ENCODE measurements at regions not wholly inside any gene's neighbourhood (a gene's known extent, or its start where the extent isn't known, plus 50 kb on each side); places are given as distances from the start of the nearest gene placed in this dataset.

DNA sequence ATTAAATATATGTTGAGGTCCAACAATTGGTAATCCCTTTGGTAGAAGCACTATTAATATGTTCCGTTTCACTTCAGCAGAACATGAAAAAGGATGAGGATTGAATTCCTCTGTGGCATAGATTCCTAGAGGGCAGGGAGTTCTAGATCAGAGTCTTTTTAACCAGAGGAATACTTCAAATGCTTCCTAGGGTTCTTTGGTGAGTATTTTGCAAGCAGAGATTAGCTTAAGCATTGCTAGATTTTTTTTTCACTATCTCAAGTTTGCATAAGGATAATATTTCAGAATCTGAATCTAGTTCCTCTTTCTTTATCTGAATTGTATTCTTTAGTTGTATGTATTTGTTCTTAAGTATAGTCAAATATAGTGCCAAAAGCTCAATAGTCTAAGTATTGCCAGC, 116.6 kb upstream of the ADAMTSL1 start:
- Histone ChIP-seq H3K27ac (no peak overlapping the region), H3K4me1 (no peaks in the 10 kb centered on the region), H3K36me3 (no peaks in the 10 kb centered on the region), H3K9me3 (no peaks in the 10 kb centered on the region), H3K4me3 (no peak overlapping the region), H3K27me3 (no peaks in the 10 kb centered on the region)
- no peak for DNase-seq (ENCODE audit: low spot score in 2 of 2)
- TF ChIP-seq POLR2A (IDR thresholded peaks at IDR 0.05), result no peak
- TF ChIP-seq, protein P1, sequence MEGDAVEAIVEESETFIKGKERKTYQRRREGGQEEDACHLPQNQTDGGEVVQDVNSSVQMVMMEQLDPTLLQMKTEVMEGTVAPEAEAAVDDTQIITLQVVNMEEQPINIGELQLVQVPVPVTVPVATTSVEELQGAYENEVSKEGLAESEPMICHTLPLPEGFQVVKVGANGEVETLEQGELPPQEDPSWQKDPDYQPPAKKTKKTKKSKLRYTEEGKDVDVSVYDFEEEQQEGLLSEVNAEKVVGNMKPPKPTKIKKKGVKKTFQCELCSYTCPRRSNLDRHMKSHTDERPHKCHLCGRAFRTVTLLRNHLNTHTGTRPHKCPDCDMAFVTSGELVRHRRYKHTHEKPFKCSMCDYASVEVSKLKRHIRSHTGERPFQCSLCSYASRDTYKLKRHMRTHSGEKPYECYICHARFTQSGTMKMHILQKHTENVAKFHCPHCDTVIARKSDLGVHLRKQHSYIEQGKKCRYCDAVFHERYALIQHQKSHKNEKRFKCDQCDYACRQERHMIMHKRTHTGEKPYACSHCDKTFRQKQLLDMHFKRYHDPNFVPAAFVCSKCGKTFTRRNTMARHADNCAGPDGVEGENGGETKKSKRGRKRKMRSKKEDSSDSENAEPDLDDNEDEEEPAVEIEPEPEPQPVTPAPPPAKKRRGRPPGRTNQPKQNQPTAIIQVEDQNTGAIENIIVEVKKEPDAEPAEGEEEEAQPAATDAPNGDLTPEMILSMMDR (IDR thresholded peaks at IDR 0.05), result no peak
- no peak for TF ChIP-seq POLR2AphosphoS5 (IDR thresholded peaks at IDR 0.05)
- intact Hi-C loops (cut with DNase I; ENCODE audit: low total_unique reads), result no loop called here

DNA sequence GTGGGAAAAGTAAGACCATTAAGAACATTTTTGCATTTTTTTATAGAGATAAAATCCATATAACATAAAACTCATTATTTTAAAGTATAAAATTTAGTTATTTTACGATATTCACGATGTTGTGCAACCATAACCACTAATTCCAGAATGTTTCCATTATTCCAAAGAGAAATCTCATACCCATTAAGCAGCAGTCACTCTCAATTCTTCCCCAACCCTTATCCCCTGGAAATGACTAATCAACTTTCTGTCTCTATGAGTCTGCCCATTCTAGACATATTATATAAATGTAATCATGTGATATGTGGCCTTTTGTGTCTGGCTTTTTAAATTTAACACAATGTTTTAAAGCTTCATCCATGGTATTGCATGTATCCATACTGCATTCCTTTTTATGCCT, 115.6 kb upstream of the ADAMTSL1 start:
- Histone ChIP-seq H3K36me3 (no peaks in the 10 kb centered on the region), H3K9me3 (no peaks in the 10 kb centered on the region), H3K4me3 (no peak overlapping the region), H3K4me1 (no peaks in the 10 kb centered on the region), H3K27ac (no peak overlapping the region), H3K27me3 (no peaks in the 10 kb centered on the region)
- intact Hi-C loops (cut with DNase I; ENCODE audit: low total_unique reads), result no loop called here
- TF ChIP-seq, protein P1 (IDR thresholded peaks at IDR 0.05), result no peak
- no peak for TF ChIP-seq POLR2AphosphoS5 (IDR thresholded peaks at IDR 0.05)
- no peak for TF ChIP-seq POLR2A (IDR thresholded peaks at IDR 0.05)
- no peak for DNase-seq (ENCODE audit: low spot score in 2 of 2)

DNA sequence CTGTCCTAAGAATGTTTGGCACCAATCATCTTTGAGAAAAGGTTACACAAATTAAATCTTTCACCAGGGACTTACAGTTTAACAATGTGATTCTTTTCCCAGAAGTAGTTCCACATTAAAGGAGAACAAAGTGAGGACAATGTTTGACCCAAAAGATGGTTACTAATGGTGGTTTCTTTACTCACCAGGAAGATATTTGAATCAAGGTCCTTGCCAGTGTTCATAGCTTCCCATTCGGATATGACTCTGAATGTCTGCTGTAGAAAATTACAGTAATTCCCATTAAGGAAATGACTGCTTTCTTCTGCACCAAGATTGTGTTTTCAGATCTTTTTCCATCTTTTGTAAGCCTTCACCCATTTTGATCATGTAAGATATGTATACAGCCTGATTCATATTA, 114.6 kb upstream of the ADAMTSL1 start:
- Histone ChIP-seq H3K4me1 (no peaks in the 10 kb centered on the region), H3K4me3 (no peak overlapping the region), H3K27ac (no peak overlapping the region), H3K27me3 (no peaks in the 10 kb centered on the region), H3K36me3 (no peaks in the 10 kb centered on the region), H3K9me3 (no peaks in the 10 kb centered on the region)
- intact Hi-C loops (cut with DNase I; ENCODE audit: low total_unique reads), result no loop called here
- TF ChIP-seq POLR2A (IDR thresholded peaks at IDR 0.05), result no peak
- TF ChIP-seq, protein P1 (IDR thresholded peaks at IDR 0.05), result no peak
- TF ChIP-seq POLR2AphosphoS5 (IDR thresholded peaks at IDR 0.05), result no peak
- no peak for DNase-seq (ENCODE audit: low spot score in 2 of 2)

DNA sequence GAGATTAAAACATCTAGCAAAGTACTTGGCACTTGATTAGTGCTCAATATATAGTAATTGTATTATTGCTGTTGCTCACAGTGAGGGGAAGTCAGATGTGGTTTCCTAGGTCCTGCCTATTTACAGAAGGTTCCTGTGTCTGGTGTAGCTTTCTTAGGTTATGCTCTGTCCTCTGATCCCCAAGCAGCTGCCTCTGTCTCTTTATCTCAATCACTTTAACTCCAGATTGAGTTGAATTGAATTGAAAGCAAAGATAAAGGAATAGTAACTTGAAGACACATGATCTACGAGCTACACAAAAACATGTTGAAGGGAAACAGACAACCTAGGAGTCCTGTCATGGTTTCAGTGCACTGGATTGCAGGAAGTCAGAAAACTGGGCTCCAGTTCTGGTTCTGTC, 113.9 kb upstream of the ADAMTSL1 start:
- DNase-seq (ENCODE audit: low spot score in 2 of 2), result no peak
- no peaks in the 10 kb centered on the region for H3K9me3 ChIP-seq
- H3K4me3 ChIP-seq, result no peak overlapping the region
- TF ChIP-seq POLR2A (IDR thresholded peaks at IDR 0.05), result no peak
- no peaks in the 10 kb centered on the region for H3K27me3 ChIP-seq
- intact Hi-C loops (cut with DNase I; ENCODE audit: low total_unique reads), result no loop called here
- no peaks in the 10 kb centered on the region for H3K4me1 ChIP-seq
- no peaks in the 10 kb centered on the region for H3K36me3 ChIP-seq
- no peak overlapping the region for H3K27ac ChIP-seq

DNA sequence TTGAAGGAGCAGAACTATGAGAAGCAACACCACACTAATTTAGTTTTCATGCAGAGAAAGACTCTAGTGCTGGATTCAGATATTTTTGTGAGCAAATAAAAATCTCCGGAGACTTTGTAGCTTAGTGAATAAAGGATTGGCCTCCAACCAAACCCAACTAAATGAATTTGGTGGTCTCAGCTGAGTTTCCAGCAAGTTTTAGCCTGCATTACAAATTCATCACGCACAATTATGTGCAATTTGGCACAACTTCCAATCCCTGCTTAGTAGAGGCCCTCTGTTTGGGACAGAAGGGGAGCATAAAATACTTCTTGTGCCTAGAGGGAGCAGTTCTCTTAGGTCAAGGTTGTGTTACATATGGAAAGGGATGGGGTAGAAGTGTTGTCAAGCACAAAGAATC, 112.3 kb upstream of the ADAMTSL1 start:
- H3K4me3 ChIP-seq, result no peak overlapping the region
- no peak overlapping the region for H3K27ac ChIP-seq
- no peaks in the 10 kb centered on the region for H3K36me3 ChIP-seq
- no peaks in the 10 kb centered on the region for H3K27me3 ChIP-seq
- no peak for DNase-seq (ENCODE audit: low spot score in 2 of 2)
- no peaks in the 10 kb centered on the region for H3K9me3 ChIP-seq
- no peaks in the 10 kb centered on the region for H3K4me1 ChIP-seq
- intact Hi-C loops (cut with DNase I; ENCODE audit: low total_unique reads), result no loop called here
- TF ChIP-seq, protein P1 (IDR thresholded peaks at IDR 0.05), result no peak
- TF ChIP-seq POLR2A (IDR thresholded peaks at IDR 0.05), result no peak
- no peak for TF ChIP-seq POLR2AphosphoS5 (IDR thresholded peaks at IDR 0.05)

DNA sequence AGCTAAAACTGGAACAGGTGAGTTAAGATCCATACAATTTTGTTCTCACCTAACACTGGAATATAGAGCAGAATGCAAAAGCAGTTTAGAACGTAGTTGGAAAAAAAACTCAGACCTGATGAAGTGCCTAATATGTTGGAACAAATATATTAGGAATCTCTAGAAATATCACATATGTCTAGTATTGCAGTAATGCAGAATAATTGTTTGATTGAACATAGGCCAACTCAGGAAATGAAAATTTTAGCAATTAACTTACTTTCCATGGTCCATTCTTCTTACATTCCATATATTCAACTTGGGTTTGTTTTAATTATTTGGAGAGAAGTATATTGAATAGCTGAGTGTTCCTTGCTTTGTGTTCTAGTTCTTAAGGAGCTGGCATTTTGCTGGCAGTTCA, 111.8 kb upstream of the ADAMTSL1 start:
- Histone ChIP-seq H3K9me3 (no peaks in the 10 kb centered on the region), H3K36me3 (no peaks in the 10 kb centered on the region), H3K4me3 (no peak overlapping the region), H3K27me3 (no peaks in the 10 kb centered on the region), H3K4me1 (no peaks in the 10 kb centered on the region), H3K27ac (peak overlapping the region in 1 of 2 donors; percentile 52)
- TF ChIP-seq POLR2A (IDR thresholded peaks at IDR 0.05) (no peak), POLR2AphosphoS5 (IDR thresholded peaks at IDR 0.05) (no peak)
- TF ChIP-seq, protein P1 (IDR thresholded peaks at IDR 0.05), result no peak
- no peak for DNase-seq (ENCODE audit: low spot score in 2 of 2)
- intact Hi-C loops (cut with DNase I; ENCODE audit: low total_unique reads), result no loop called here
